OCI-LY3 (cell line): ENCODE measurements at regions not wholly inside any gene's neighbourhood (a gene's known extent, or its start where the extent isn't known, plus 50 kb on each side); places are given as distances from the start of the nearest gene placed in this dataset.

Experiments
- H2AFZ ChIP-seq: fragments of 200-600, 300-600 bp; shearing (Covaris generic); 2 replicates; pipeline ENCODE4 v1.6.0; 2014; ENCODE audit warnings: antibody characterized with exemption, low read depth, low read length
- H3K27ac ChIP-seq: fragments of 200-600, 300-600 bp; sonication (generic); 2 replicates; pipeline ENCODE4 v1.5.1; 2014; ENCODE audit warnings: mild to moderate bottlenecking, low read length, moderate library complexity, mixed read lengths
- H3K27me3 ChIP-seq: fragments of 200-600, 300-600 bp; sonication (generic); 2 replicates; pipeline ENCODE4 v1.6.1; 2014; ENCODE audit warnings: low read depth, low read length, mixed read lengths
- H3K36me3 ChIP-seq: fragments of 200-600, 300-600 bp; sonication (generic); replicated peaks from 2 replicates; pipeline ENCODE3; 2014; ENCODE audit warnings: low read depth, low read length, mixed read lengths
- H3K4me1 ChIP-seq: fragments of 300-600, 200-600 bp; sonication (generic); 2 replicates; pipeline ENCODE4 v1.6.1; 2014; ENCODE audit warnings: low read length, mixed read lengths
- H3K4me2 ChIP-seq: fragments of 200-600, 300-600 bp; sonication (generic); 2 replicates; pipeline ENCODE4 v1.6.1; 2014; ENCODE audit warnings: low read length, mixed read lengths
- H3K4me3 ChIP-seq: fragments of 300-600, 200-600 bp; sonication (generic); 2 replicates; pipeline ENCODE4 v1.5.1; 2014; ENCODE audit warnings: antibody characterized with exemption, mild to moderate bottlenecking, low read length, moderate library complexity
- H3K79me2 ChIP-seq: fragments of 300-600, 200-600 bp; shearing (Covaris generic); 2 replicates; pipeline ENCODE4 v1.6.1; 2014; ENCODE audit warnings: mild to moderate bottlenecking, low read length, mixed read lengths
- H3K9ac ChIP-seq: fragments of 300-600, 200-600 bp; shearing (Covaris generic); 2 replicates; pipeline ENCODE4 v1.6.0; 2014; ENCODE audit warnings: mild to moderate bottlenecking, low read length, moderate library complexity
- H3K9me3 ChIP-seq: fragments of 200-600, 300-600 bp; shearing (Covaris generic); 2 replicates; pipeline ENCODE4 v1.6.1; 2014; ENCODE audit warnings: low read length, mixed read lengths; ENCODE audit not compliant: insufficient read depth
- H4K20me1 ChIP-seq: fragments of 200-600, 300-600 bp; sonication (generic); 2 replicates; pipeline ENCODE4 v1.6.1; 2016; ENCODE audit warnings: low read length, mixed read lengths; ENCODE audit not compliant: insufficient read depth
- EZH2phosphoT487 ChIP-seq: fragments of 200-600 bp; shearing (Covaris generic); IDR thresholded peaks from 2 replicates; pipeline ENCODE4 v1.6.1; 2018; ENCODE audit warnings: antibody characterized with exemption, mixed run types, low read depth
- TF ChIP-seq, protein P1 (sequence below): fragments of 200-600, 300-600 bp; sonication (generic); IDR thresholded peaks from 2 replicates; pipeline ENCODE4 v1.5.1; 2014; ENCODE audit warnings: antibody characterized with exemption, low read length, low read depth

DNA sequence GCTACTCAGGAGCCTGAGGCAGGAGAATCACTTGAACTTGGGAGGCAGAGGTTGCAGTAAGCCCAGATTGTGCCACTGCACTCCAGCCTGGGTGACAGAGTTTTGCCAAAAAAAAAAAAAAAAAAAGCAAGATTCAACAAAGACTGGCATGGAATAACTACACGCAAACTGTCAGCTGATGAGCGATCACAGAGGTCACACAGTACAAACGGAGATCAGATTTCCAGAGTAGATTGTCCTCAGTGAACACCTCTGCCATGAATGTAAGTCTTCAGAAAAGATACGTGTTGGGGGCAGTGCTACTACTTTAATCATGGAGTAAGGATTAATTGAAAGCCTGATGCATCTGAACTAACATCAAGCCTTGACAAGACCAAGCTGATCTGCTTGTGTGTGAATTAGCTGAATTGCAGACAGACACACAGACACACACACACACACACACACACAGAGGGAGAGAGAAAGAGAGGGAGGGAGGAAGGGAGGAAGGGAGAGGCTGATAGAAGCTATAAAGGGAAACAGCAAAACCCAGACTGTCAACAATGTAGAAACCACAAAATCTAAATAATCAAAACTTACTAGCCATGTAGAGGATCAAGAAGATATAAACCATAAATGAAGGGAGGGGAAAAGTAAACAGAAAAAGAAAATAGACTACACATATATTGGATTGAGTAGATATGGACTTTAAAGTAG is 222.9 kb upstream of the ZNF462 start:
- TF ChIP-seq EZH2phosphoT487 = no peak
- TF ChIP-seq, protein P1, sequence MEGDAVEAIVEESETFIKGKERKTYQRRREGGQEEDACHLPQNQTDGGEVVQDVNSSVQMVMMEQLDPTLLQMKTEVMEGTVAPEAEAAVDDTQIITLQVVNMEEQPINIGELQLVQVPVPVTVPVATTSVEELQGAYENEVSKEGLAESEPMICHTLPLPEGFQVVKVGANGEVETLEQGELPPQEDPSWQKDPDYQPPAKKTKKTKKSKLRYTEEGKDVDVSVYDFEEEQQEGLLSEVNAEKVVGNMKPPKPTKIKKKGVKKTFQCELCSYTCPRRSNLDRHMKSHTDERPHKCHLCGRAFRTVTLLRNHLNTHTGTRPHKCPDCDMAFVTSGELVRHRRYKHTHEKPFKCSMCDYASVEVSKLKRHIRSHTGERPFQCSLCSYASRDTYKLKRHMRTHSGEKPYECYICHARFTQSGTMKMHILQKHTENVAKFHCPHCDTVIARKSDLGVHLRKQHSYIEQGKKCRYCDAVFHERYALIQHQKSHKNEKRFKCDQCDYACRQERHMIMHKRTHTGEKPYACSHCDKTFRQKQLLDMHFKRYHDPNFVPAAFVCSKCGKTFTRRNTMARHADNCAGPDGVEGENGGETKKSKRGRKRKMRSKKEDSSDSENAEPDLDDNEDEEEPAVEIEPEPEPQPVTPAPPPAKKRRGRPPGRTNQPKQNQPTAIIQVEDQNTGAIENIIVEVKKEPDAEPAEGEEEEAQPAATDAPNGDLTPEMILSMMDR = no peak
- Histone ChIP-seq H3K4me1 (peaks cover 3% of the 10 kb centered on the region), H3K79me2 (no peaks in the 10 kb centered on the region), H3K9ac (no peak overlapping the region), H3K36me3 (no peaks in the 10 kb centered on the region), H3K4me3 (no peak overlapping the region), H3K9me3 (no peaks in the 10 kb centered on the region), H3K27ac (no peak overlapping the region), H3K4me2 (no peak overlapping the region), H2AFZ (no peak overlapping the region), H4K20me1 (no peaks in the 10 kb centered on the region), H3K27me3 (0 out of 2 replicates have a peak, but pooled peaks cover 3% of the 10 kb centered on the region)

DNA sequence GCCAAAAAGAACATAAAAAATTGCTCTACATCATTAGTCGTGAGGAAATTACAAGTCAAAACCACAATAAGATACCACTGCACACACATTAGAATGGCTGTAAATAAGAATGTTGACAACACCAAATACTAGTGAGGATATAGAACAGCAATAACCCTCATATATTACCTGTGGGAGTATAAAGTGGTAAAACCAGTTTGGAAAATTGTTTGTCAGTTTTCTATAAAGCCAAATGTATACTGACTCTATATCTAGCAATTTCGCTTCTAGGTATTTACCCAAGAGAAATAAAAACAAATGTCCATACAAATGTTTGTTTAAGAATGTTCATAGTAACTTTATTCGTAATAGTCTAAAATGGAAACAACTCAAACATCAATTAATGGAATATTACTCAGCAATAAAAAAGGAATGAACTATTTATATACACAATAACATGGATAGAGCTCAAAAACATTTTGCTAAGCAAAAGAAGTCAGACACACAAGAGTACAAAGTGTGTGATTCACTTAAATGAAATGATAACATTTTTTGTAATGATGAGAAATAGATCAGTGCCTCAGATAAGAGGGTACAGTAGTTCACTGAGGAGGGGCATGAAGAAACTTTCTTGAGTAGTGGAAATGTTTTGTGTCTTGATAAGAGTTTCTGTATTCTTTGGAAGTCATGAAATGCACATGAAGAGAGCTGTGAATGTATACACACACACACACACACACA is 219.6 kb upstream of the ZNF462 start:
- H3K27ac ChIP-seq = no peak overlapping the region
- no peak overlapping the region for H3K4me2 ChIP-seq
- H3K9me3 ChIP-seq = no peaks in the 10 kb centered on the region
- TF ChIP-seq, protein P1 = no peak
- no peak for TF ChIP-seq EZH2phosphoT487
- no peaks in the 10 kb centered on the region for H3K79me2 ChIP-seq
- H3K27me3 ChIP-seq = no peaks in the 10 kb centered on the region
- no peaks in the 10 kb centered on the region for H3K36me3 ChIP-seq
- no peaks in the 10 kb centered on the region for H3K4me1 ChIP-seq
- H3K4me3 ChIP-seq = no peak overlapping the region
- H3K9ac ChIP-seq = no peak overlapping the region
- H2AFZ ChIP-seq = no peak overlapping the region
- H4K20me1 ChIP-seq = no peaks in the 10 kb centered on the region

DNA sequence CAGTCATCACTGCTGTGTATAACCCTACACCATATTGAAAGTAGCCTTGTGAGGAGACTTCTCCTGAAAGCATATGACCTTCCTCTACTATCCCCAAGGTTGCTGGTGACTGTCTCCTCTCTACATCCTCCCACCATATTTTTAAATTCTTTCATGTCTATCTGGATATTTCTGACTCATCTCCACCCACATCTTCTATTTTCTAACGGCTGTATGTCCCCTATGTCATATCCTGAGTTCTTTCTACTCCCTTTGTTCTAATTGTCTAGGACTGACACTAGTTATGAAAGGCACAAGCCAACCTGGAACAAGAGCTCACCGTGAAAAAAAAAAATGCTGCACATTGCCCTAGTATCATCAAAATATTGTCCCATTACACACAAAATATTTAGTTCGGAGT is 218.3 kb upstream of the ZNF462 start:
- H3K79me2 ChIP-seq = no peaks in the 10 kb centered on the region
- H3K4me3 ChIP-seq = no peak overlapping the region
- H3K36me3 ChIP-seq = no peaks in the 10 kb centered on the region
- H4K20me1 ChIP-seq = no peaks in the 10 kb centered on the region
- no peak overlapping the region for H3K4me2 ChIP-seq
- no peak overlapping the region for H2AFZ ChIP-seq
- H3K9ac ChIP-seq = no peak overlapping the region
- no peak overlapping the region for H3K27ac ChIP-seq
- H3K4me1 ChIP-seq = no peaks in the 10 kb centered on the region
- H3K27me3 ChIP-seq = no peaks in the 10 kb centered on the region
- TF ChIP-seq, protein P1 = no peak
- no peak for TF ChIP-seq EZH2phosphoT487
- no peaks in the 10 kb centered on the region for H3K9me3 ChIP-seq

GRCh38 chr9:106648799-106649198 is 214.2 kb upstream of the ZNF462 start:
- Histone ChIP-seq H3K36me3 (no peaks in the 10 kb centered on the region), H3K79me2 (no peaks in the 10 kb centered on the region), H3K27me3 (no peaks in the 10 kb centered on the region), H3K4me2 (no peak overlapping the region), H3K9ac (no peak overlapping the region), H3K27ac (no peak overlapping the region), H3K4me1 (no peaks in the 10 kb centered on the region), H3K4me3 (no peak overlapping the region), H2AFZ (no peak overlapping the region), H3K9me3 (no peaks in the 10 kb centered on the region), H4K20me1 (no peaks in the 10 kb centered on the region)
- TF ChIP-seq EZH2phosphoT487 = no peak
- TF ChIP-seq, protein P1 = peak; percentile 26
